Calu3 (cell line): ENCODE measurements at regions not wholly inside any gene's neighbourhood (a gene's known extent, or its start where the extent isn't known, plus 50 kb on each side); places are given as distances from the start of the nearest gene placed in this dataset.

Experiments
- BruUV-seq: library from RNA; stranded (reverse); fragments of 400-500 nt; replicated peaks from 2 replicates; lab custom pipeline; 2021; lab: Mats Ljungman, UMichigan
- CTCF ChIA-PET: fragments of 300-600 bp; sonication (Branson Sonifier 250); formaldehyde crosslinking; loops from one replicate; lab custom pipeline; 2022; ENCODE audit warnings: antibody characterized with exemption; lab: Charles Lee
- DNase-seq: peaks from one replicate; pipeline ENCODE4 v3.0.0; 2022
- H3K27ac Mint-ChIP-seq: one replicate; pipeline ENCODE4 v1.8.0; 2022; ENCODE audit warnings: mixed read lengths; ENCODE audit not compliant: unreplicated experiment
- H3K27me3 Mint-ChIP-seq: one replicate; pipeline ENCODE4 v1.8.0; 2022; ENCODE audit warnings: mixed read lengths; ENCODE audit not compliant: unreplicated experiment
- H3K36me3 Mint-ChIP-seq: one replicate; pipeline ENCODE4 v1.8.0; 2022; ENCODE audit warnings: mild to moderate bottlenecking, moderate library complexity, mixed read lengths; ENCODE audit not compliant: insufficient read depth, unreplicated experiment
- H3K4me1 Mint-ChIP-seq: one replicate; pipeline ENCODE4 v1.8.0; 2022; ENCODE audit warnings: mild to moderate bottlenecking, low read depth, mixed read lengths; ENCODE audit not compliant: unreplicated experiment
- H3K4me3 Mint-ChIP-seq: one replicate; pipeline ENCODE4 v1.8.0; 2022; ENCODE audit warnings: mild to moderate bottlenecking, low read depth, moderate library complexity, mixed read lengths; ENCODE audit not compliant: unreplicated experiment
- H3K9me3 Mint-ChIP-seq: one replicate; pipeline ENCODE4 v1.8.0; 2022; ENCODE audit warnings: low read depth, mixed read lengths; ENCODE audit not compliant: unreplicated experiment
- intact Hi-C: fragments of 100-400 bp; cut with micrococcal nuclease; formaldehyde crosslinking; loops from one replicate; pipeline ENCODE4 v1.10.0; 2022; ENCODE audit not compliant: unreplicated experiment
- TF ChIP-seq, protein P1 (sequence below): fragments of 200-600 bp; IDR thresholded peaks from one replicate; pipeline ENCODE4 v1.8.0; 2022; ENCODE audit warnings: antibody characterized with exemption; ENCODE audit not compliant: unreplicated experiment

DNA sequence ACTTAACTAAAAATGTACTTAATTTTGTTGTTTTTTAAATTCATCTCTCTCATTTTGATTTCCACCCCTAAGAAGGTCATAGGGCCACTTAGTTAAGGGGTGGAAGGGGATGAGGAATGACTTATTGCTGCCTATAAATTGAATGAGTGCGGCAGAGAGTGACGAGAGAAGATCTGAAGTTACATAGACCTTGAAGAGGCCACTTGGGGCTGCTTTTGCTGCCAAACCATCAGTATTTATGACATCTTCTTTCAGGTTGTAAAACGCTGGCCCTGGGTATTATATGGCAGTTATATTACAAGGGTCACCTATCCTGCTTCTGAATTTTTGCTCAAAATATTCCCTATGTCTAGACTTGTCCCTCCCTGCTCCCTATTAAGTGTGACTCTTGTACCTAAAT is 119.6 kb upstream of the RIMS1 start:
- TF ChIP-seq, protein P1, sequence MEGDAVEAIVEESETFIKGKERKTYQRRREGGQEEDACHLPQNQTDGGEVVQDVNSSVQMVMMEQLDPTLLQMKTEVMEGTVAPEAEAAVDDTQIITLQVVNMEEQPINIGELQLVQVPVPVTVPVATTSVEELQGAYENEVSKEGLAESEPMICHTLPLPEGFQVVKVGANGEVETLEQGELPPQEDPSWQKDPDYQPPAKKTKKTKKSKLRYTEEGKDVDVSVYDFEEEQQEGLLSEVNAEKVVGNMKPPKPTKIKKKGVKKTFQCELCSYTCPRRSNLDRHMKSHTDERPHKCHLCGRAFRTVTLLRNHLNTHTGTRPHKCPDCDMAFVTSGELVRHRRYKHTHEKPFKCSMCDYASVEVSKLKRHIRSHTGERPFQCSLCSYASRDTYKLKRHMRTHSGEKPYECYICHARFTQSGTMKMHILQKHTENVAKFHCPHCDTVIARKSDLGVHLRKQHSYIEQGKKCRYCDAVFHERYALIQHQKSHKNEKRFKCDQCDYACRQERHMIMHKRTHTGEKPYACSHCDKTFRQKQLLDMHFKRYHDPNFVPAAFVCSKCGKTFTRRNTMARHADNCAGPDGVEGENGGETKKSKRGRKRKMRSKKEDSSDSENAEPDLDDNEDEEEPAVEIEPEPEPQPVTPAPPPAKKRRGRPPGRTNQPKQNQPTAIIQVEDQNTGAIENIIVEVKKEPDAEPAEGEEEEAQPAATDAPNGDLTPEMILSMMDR = no peak
- no peak overlapping the region for H3K27ac Mint-ChIP-seq
- intact Hi-C loops = no loop called here
- H3K27me3 Mint-ChIP-seq = no peaks in the 10 kb centered on the region
- CTCF ChIA-PET = no interaction called here
- no peak overlapping the region for H3K4me3 Mint-ChIP-seq
- H3K36me3 Mint-ChIP-seq = no peaks in the 10 kb centered on the region
- no TSS peak for BruUV-seq
- peaks cover 2% of the 10 kb centered on the region for H3K9me3 Mint-ChIP-seq
- peaks cover 8% of the 10 kb centered on the region for H3K4me1 Mint-ChIP-seq
- DNase-seq = no peak

DNA sequence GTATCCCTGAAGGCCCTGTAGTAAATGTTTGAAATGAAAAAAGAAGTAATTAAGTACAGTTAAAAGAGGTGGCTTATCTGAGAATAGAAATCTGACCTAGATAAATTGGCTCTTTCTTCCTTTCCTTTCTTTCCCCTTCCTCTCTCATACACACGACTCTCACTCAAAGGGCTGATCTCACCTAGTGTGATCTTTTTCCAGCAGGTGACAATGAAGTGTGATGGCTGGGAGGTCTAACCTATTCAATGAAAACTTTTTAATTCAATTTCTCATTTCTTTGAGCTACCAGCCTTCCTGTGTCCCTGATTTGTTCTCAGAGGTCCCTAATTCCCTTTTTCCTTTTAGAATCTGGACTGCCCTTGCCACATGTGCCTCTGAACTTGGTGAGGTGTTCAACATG is 118.0 kb upstream of the RIMS1 start:
- peaks cover 8% of the 10 kb centered on the region for H3K4me1 Mint-ChIP-seq
- no peaks in the 10 kb centered on the region for H3K36me3 Mint-ChIP-seq
- peaks cover 2% of the 10 kb centered on the region for H3K9me3 Mint-ChIP-seq
- no peak overlapping the region for H3K4me3 Mint-ChIP-seq
- H3K27me3 Mint-ChIP-seq = no peaks in the 10 kb centered on the region
- intact Hi-C loops = no loop called here
- no peak for DNase-seq
- CTCF ChIA-PET = no interaction called here
- no peak overlapping the region for H3K27ac Mint-ChIP-seq
- TF ChIP-seq, protein P1 = no peak
- BruUV-seq = no TSS peak

DNA sequence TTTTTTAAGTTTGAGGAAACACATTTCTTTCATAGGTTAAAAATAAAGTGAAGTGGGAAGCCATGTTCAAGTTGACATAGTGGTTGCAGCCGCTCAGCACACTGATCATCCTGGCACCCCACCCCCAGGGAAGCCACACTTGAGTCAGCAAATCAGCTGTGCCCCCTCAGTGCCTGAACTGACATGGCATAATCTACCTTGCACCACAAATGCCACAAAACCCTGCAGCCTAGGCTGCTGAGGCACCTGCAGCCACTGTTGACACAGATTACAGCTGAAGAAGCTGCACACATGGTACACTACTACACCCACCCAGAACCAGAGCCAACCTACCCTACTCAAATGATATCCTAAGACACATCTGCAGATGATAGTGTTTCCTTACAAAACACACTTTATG is 77.5 kb upstream of the RIMS1 start:
- H3K4me1 Mint-ChIP-seq = no peaks in the 10 kb centered on the region
- BruUV-seq = no TSS peak

DNA sequence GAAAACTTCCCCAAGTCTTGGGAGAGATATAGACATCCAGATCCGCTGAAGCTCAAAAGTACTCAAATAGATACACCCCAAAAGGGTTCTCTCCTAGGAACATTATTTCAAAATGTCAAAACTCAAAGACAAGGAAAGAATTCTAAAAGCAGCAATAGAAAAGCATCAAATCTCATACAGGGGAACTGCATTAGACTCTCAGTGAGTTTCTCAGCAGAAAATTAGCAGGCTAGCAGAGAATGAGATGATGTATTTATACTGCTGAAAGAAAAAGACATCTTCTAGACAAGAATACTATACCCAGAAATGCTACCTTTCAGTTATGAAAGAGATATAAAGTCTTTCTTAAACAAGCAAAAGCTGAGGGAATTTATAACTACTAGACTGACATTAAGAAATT is 75.5 kb upstream of the RIMS1 start:
- intact Hi-C loops = no loop called here
- BruUV-seq = no TSS peak
- no peaks in the 10 kb centered on the region for H3K4me1 Mint-ChIP-seq
- no peaks in the 10 kb centered on the region for H3K36me3 Mint-ChIP-seq
- no peak overlapping the region for H3K4me3 Mint-ChIP-seq
- H3K27ac Mint-ChIP-seq = no peak overlapping the region
- DNase-seq = no peak
- peaks cover 14% of the 10 kb centered on the region for H3K9me3 Mint-ChIP-seq
- TF ChIP-seq, protein P1 = no peak
- no peaks in the 10 kb centered on the region for H3K27me3 Mint-ChIP-seq
- CTCF ChIA-PET = no interaction called here

More for the DNA sequence above, 77.5 kb upstream of the RIMS1 start:
- CTCF ChIA-PET = no interaction called here
- intact Hi-C loops = no loop called here
- Mint-ChIP-seq H3K36me3 (no peaks in the 10 kb centered on the region), H3K27ac (no peak overlapping the region), H3K9me3 (peaks cover 13% of the 10 kb centered on the region), H3K4me3 (no peak overlapping the region), H3K27me3 (no peaks in the 10 kb centered on the region)
- DNase-seq = no peak
- TF ChIP-seq, protein P1 = no peak
